GM10266 (cell line): ENCODE measurements at regions not wholly inside any gene's neighbourhood (a gene's known extent, or its start where the extent isn't known, plus 50 kb on each side); places are given as distances from the start of the nearest gene placed in this dataset.

Experiments used
- DNase-seq: peaks from one replicate; pipeline ENCODE4 v3.0.0; 2012; ENCODE audit errors: extremely low spot score
- TF ChIP-seq, protein P1 (sequence below): IDR thresholded peaks from 2 replicates; pipeline ENCODE4 v1.5.1; 2012; ENCODE audit warnings: mild to moderate bottlenecking, low read depth; ENCODE audit not compliant: control insufficient read depth, insufficient read depth; ENCODE audit errors: missing control alignments

DNA sequence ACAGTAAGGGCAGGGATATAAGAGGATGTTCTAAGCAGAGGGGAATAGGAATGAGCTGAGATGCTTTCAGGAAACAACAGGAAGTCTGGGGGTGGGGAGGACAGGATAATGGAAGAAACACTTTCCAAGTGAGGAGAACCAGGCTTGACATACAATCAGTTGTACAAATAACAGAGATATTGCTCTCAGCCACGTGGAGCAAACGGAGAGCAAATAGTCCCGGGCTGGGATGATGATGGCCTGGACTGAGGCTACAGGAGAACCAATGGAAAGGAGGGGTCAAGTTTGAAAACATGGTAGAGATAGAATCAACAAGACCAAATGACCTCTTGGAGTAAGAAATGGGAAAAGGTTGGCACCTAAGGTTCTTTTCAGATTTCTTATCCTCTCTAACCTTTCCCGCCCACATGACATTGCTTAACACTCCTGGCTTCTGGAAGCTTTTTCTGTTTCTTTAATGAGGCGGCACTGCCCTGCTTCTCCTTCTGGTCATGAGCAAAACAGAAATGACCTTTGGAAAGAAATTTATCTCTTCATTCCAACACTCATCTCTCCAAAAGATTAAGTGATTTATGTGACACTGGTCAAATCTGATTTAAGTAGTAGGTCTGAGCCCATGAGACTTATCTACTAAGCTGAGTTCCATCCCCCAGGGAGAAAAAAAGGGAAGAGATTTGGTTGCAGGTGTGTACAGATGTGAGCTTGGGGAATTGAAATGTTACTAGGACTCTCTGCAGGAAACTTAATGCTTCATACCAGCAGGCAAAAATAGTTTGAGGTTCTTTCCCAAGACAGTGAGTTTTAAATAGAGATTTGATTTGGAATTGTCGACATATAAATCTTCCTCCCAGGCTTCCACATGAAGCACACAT is 442.9 kb upstream of the HNRNPA3 start:
- TF ChIP-seq, protein P1, sequence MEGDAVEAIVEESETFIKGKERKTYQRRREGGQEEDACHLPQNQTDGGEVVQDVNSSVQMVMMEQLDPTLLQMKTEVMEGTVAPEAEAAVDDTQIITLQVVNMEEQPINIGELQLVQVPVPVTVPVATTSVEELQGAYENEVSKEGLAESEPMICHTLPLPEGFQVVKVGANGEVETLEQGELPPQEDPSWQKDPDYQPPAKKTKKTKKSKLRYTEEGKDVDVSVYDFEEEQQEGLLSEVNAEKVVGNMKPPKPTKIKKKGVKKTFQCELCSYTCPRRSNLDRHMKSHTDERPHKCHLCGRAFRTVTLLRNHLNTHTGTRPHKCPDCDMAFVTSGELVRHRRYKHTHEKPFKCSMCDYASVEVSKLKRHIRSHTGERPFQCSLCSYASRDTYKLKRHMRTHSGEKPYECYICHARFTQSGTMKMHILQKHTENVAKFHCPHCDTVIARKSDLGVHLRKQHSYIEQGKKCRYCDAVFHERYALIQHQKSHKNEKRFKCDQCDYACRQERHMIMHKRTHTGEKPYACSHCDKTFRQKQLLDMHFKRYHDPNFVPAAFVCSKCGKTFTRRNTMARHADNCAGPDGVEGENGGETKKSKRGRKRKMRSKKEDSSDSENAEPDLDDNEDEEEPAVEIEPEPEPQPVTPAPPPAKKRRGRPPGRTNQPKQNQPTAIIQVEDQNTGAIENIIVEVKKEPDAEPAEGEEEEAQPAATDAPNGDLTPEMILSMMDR = no peak
- no peak for DNase-seq

DNA sequence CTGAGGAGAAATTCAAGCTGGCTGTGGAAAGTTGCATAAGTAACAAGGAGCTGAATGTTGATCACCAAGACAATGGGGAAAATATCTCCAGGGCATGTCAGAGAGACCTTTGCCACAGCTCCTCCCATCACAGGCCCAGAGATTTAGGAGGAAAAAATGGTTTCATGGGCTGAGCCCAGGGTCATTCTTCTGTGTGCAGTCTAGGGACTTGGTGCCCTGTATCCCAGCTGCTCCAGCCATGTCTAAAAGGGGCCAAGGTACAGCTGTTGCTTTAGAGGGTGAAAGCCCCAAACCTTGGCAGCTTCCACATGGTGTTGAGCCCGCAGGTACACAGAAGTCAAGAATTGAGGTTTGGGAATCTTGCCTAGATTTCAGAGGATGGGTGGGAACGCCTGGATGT is 439.8 kb upstream of the HNRNPA3 start:
- TF ChIP-seq, protein P1 = no peak

GRCh38 chr2:176774766-176775451 is 437.7 kb upstream of the HNRNPA3 start:
- TF ChIP-seq, protein P1 = no peak
- DNase-seq = no peak

More for the DNA sequence above, 439.8 kb upstream of the HNRNPA3 start:
- DNase-seq = no peak

GRCh38 chr2:176777262-176777661 is 435.3 kb upstream of the HNRNPA3 start:
- TF ChIP-seq, protein P1 = no peak

GRCh38 chr2:176779917-176780316 is 432.7 kb upstream of the HNRNPA3 start:
- no peak for DNase-seq
- TF ChIP-seq, protein P1 = no peak

More at GRCh38 chr2:176777262-176777661, 435.3 kb upstream of the HNRNPA3 start:
- no peak for DNase-seq

DNA sequence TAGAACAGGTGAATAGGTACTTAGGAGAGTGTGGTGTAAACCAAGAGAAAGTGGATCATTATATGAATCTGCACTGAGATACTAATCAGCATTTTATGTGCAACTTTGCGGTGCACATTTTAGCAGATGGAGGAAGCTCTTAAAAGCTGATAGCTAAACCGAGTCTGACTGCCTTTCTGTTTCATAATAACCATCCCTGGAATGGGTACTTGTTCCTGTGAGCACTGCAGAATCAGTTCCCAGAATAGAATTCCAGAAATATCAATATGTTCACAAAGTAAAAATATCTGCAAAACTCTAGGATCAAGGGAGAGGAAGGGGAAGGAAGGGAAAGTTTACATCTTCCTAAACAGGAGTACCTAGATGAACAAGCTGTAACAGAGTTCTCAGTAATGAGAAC is 432.2 kb upstream of the HNRNPA3 start:
- no peak for DNase-seq
- TF ChIP-seq, protein P1 = no peak
